ENCODE measurements at regions not wholly inside any gene's neighbourhood (a gene's known extent, or its start where the extent isn't known, plus 50 kb on each side); places are given as distances from the start of the nearest gene placed in this dataset.
"Not testable (repeated sequence)": the region's sequence is repeated elsewhere in the genome, so short reads cannot be mapped to it uniquely, and the experiment has no call there.

DNA sequence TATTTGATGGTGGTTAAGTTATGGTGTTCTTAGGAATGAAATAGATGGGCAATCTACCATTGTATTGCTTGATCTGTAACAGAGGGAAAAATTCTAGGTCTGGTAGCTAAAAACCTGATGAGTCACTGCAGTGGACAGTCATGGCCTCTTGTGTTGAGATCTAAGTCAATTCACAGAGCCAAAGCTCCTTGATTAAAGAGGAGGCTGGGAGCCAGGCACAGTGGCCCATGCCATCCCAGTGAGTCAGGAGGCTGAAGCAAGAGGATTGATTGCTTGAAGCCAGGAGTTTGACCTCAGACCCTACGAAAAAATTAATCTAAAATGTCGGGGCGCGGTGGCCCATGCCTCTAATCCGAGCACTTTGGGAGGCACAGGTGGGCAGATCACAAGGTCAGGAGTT is 67.1 kb upstream of the KPNA3 start:
- no peaks in the 10 kb centered on the region; the same call in 1 of the 2 replicates for H3K36me3 ChIP-seq
- peak; percentile 97 for DNase-seq
- H3K9me3 ChIP-seq, result peaks cover 16% of the 10 kb centered on the region
- H3K4me3 ChIP-seq, result no peak overlapping the region
- no peaks in the 10 kb centered on the region for H3K27me3 ChIP-seq

DNA sequence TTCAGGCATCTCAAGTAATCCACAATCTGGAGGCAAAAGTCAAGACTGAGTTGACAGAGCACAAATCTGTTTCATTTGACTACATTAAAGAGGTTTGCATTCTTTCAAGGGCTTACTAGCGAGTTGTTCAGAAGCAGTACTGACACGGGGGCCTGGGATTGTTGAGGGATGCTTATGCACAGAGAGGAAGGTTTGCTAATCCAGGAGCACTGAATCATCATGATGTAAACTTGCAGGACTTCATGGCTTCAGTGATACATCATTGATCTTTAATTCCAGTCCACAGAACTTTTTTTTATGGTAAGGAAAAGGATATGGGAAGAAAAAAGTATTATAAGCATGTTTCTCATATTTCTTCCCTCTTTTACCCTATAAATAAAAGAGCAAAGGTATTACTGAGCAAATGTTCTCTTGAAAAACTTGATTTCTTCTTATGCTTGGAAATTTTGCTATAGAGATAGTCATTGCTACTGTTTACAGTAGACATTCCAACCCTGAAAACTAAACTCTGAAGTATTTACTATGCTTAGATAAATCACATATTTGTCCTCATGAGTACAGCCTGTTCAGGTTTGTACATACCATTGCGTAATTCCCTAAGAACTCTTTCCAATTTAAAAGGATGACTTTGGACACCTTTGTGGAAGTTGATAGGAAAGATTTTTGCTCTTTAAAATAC is 65.8 kb upstream of the KPNA3 start:
- DNase-seq, result peak; percentile 90
- Histone ChIP-seq H3K9me3 (peaks cover 27% of the 10 kb centered on the region), H3K36me3 (no peaks in the 10 kb centered on the region; the same call in 1 of the 2 replicates), H3K27me3 (no peaks in the 10 kb centered on the region), H3K4me3 (no peak overlapping the region)

DNA sequence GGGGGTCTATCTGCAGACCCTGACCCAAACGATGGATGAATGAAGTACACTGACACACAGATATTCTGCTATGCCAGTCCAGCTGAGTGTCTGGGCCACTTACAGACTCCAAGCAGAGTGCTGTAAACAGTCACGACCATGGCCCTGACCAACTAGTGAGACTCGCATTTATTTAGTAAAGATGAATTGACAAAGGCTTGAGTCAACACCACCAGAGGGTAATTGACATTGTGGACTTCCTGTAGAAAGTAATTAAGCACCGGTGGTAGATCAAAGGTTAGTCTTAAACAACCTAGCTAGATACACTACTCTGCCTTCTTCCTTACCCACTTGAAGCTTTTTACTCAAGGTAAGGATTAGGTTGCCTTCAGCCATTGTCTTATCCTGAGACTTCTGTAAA is 63.4 kb upstream of the KPNA3 start:
- Histone ChIP-seq H3K4me3 (no peak overlapping the region), H3K36me3 (no peaks in the 10 kb centered on the region; the same call in 1 of the 2 replicates), H3K9me3 (peaks cover 33% of the 10 kb centered on the region), H3K27me3 (no peaks in the 10 kb centered on the region)
- DNase-seq, result no peak

GRCh38 chr13:49853535-49853934 is 61.1 kb upstream of the KPNA3 start:
- H3K36me3 ChIP-seq, result no peaks in the 10 kb centered on the region; the same call in 1 of the 2 replicates
- no peaks in the 10 kb centered on the region for H3K27me3 ChIP-seq
- no peak overlapping the region for H3K4me3 ChIP-seq
- H3K9me3 ChIP-seq, result peaks cover 33% of the 10 kb centered on the region
- DNase-seq, result no peak

DNA sequence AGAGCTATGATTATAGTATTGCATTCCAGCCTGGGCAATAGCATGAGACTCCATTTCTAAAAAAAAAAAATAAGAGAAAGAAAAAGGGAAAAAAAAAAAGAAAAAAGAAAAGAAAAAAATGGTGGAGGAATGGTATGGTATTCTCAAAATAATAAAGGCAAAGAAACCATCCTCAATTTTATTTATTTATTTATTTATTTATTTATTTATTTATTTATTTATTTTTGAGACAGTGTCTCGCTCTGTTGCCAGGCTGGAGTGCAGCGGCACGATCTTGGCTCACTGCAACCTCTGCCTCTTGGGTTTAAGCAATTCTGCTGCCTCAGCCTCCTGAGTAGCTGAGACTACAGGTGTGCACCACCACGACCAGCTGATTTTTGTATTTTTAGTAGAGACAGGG is 60.0 kb upstream of the KPNA3 start:
- H3K9me3 ChIP-seq, result peaks cover 33% of the 10 kb centered on the region
- H3K4me3 ChIP-seq, H3K27me3 ChIP-seq, DNase-seq, H3K36me3 ChIP-seq: not testable (repeated sequence)

GRCh38 chr13:49844181-49844580 is 51.7 kb upstream of the KPNA3 start:
- no peaks in the 10 kb centered on the region for H3K9me3 ChIP-seq
- no peak for DNase-seq
- no peaks in the 10 kb centered on the region for H3K36me3 ChIP-seq
- no peak overlapping the region for H3K4me3 ChIP-seq
- H3K27me3 ChIP-seq, result no peaks in the 10 kb centered on the region

Data from MG63 (cell line).